DOHH2 (cell line): ENCODE measurements at regions not wholly inside any gene's neighbourhood (a gene's known extent, or its start where the extent isn't known, plus 50 kb on each side); places are given as distances from the start of the nearest gene placed in this dataset.

ENCODE experiments used
- H3F3A ChIP-seq: fragments of 200-600 bp; sonication (generic), shearing (Covaris generic); 2 replicates; pipeline ENCODE4 v1.6.0; 2016; ENCODE audit warnings: antibody characterized with exemption, mild to moderate bottlenecking; ENCODE audit not compliant: control insufficient read depth, insufficient read depth
- H3K27ac ChIP-seq: fragments of 200-600 bp; sonication (generic); 2 replicates; pipeline ENCODE4 v1.5.1; 2014; ENCODE audit warnings: low read depth, mild to moderate bottlenecking, low read length, moderate library complexity
- H3K27me3 ChIP-seq: fragments of 200-600 bp; sonication (generic); 2 replicates; pipeline ENCODE4 v1.6.1; 2014; ENCODE audit warnings: mild to moderate bottlenecking, low read length, mixed read lengths; ENCODE audit not compliant: control insufficient read depth
- H3K36me3 ChIP-seq: fragments of 200-600 bp; sonication (generic); 2 replicates; pipeline ENCODE4 v1.6.1; 2014; ENCODE audit warnings: mild to moderate bottlenecking, low read length, moderate library complexity, mixed read lengths; ENCODE audit not compliant: control insufficient read depth
- H3K4me1 ChIP-seq: fragments of 200-600 bp; sonication (generic); 2 replicates; pipeline ENCODE4 v1.6.1; 2014; ENCODE audit warnings: mild to moderate bottlenecking, low read length, mixed read lengths; ENCODE audit not compliant: control insufficient read depth
- H3K4me2 ChIP-seq: fragments of 200-600 bp; sonication (generic); 2 replicates; pipeline ENCODE4 v1.6.0; 2014; ENCODE audit warnings: mild to moderate bottlenecking, low read length, moderate library complexity
- H3K4me3 ChIP-seq: fragments of 200-600 bp; sonication (generic); 2 replicates; pipeline ENCODE4 v1.5.1; 2014; ENCODE audit warnings: mild to moderate bottlenecking, low read length, mixed read lengths
- H3K79me2 ChIP-seq: fragments of 200-600 bp; sonication (generic); 2 replicates; pipeline ENCODE4 v1.6.1; 2014; ENCODE audit warnings: mild to moderate bottlenecking, low read length, mixed read lengths; ENCODE audit not compliant: control insufficient read depth
- H3K9me2 ChIP-seq: fragments of 200-600 bp; sonication (generic); replicated peaks from 2 replicates; pipeline ENCODE4 v1.6.1; 2014; ENCODE audit warnings: mild to moderate bottlenecking, low read length, mixed read lengths; ENCODE audit not compliant: control insufficient read depth
- H3K9me3 ChIP-seq: fragments of 200-600 bp; sonication (generic); 2 replicates; pipeline ENCODE4 v1.6.1; 2014; ENCODE audit warnings: antibody characterized with exemption, low read length, mixed read lengths; ENCODE audit not compliant: control insufficient read depth, insufficient read depth
- H4K20me1 ChIP-seq: fragments of 200-600 bp; sonication (generic); 2 replicates; pipeline ENCODE4 v1.6.0; 2014; ENCODE audit warnings: low read depth, mild to moderate bottlenecking, antibody characterized with exemption, low read length, moderate library complexity; ENCODE audit not compliant: control insufficient read depth, insufficient read depth
- CTCF ChIP-seq: fragments of 200-600 bp; sonication (generic); IDR thresholded peaks from one replicate; pipeline ENCODE4 v1.5.1; 2014; ENCODE audit warnings: antibody characterized with exemption, mild to moderate bottlenecking, low read depth, low read length; ENCODE audit not compliant: poor library complexity, severe bottlenecking
- EZH2phosphoT487 ChIP-seq: fragments of 200-600 bp; sonication (generic); IDR thresholded peaks from 2 replicates; pipeline ENCODE4 v1.6.1; 2017; ENCODE audit warnings: borderline replicate concordance, mild to moderate bottlenecking, antibody characterized with exemption, low read length, moderate library complexity, mixed read lengths

GRCh38 chr13:43980587-43980986 is 100.9 kb downstream of the LACC1 start:
- H3K27me3 ChIP-seq: no peaks in the 10 kb centered on the region
- H3K4me3 ChIP-seq: no peak overlapping the region
- H3K4me1 ChIP-seq: no peaks in the 10 kb centered on the region
- TF ChIP-seq EZH2phosphoT487 (no peak), CTCF (no peak)
- peaks cover 5% of the 10 kb centered on the region; the same call in 1 of the 2 replicates for H3K9me3 ChIP-seq
- H3K4me2 ChIP-seq: no peak overlapping the region
- H4K20me1 ChIP-seq: no peaks in the 10 kb centered on the region
- no peaks in the 10 kb centered on the region for H3K79me2 ChIP-seq
- no peaks in the 10 kb centered on the region for H3K9me2 ChIP-seq
- no peak overlapping the region for H3K27ac ChIP-seq
- H3F3A ChIP-seq: no peaks in the 10 kb centered on the region
- H3K36me3 ChIP-seq: no peaks in the 10 kb centered on the region

- no peaks in the 10 kb centered on the region for H3K27me3 ChIP-seq
- H3K27ac ChIP-seq: no peak overlapping the region
- H3K79me2 ChIP-seq: no peaks in the 10 kb centered on the region
- H3F3A ChIP-seq: no peaks in the 10 kb centered on the region
- H3K4me1 ChIP-seq: no peaks in the 10 kb centered on the region
- no peaks in the 10 kb centered on the region for H3K9me2 ChIP-seq
- no peak overlapping the region for H3K4me2 ChIP-seq
- no peaks in the 10 kb centered on the region for H3K36me3 ChIP-seq
- no peak overlapping the region for H3K4me3 ChIP-seq
- TF ChIP-seq EZH2phosphoT487 (no peak), CTCF (no peak)
- peaks cover 5% of the 10 kb centered on the region; the same call in 1 of the 2 replicates for H3K9me3 ChIP-seq
- H4K20me1 ChIP-seq: no peaks in the 10 kb centered on the region
These were observed 101.4 kb downstream of the LACC1 start for GRCh38 chr13:43981091-43981490.

GRCh38 chr13:43981512-43982301 is 102.0 kb downstream of the LACC1 start:
- Histone ChIP-seq H3K9me2 (no peaks in the 10 kb centered on the region), H3K4me3 (no peak overlapping the region), H3K79me2 (no peaks in the 10 kb centered on the region), H3K27me3 (no peaks in the 10 kb centered on the region), H3F3A (no peaks in the 10 kb centered on the region), H4K20me1 (no peaks in the 10 kb centered on the region), H3K27ac (no peak overlapping the region), H3K36me3 (no peaks in the 10 kb centered on the region), H3K4me1 (no peaks in the 10 kb centered on the region), H3K9me3 (peaks cover 5% of the 10 kb centered on the region; the same call in 1 of the 2 replicates), H3K4me2 (no peak overlapping the region)
- no peak for TF ChIP-seq EZH2phosphoT487
- no peak for TF ChIP-seq CTCF
